Small intestine (tissue), 7 donors: ENCODE measurements at regions not wholly inside any gene's neighbourhood (a gene's known extent, or its start where the extent isn't known, plus 50 kb on each side); places are given as distances from the start of the nearest gene placed in this dataset.
"Not testable (repeated sequence)": the region's sequence is repeated elsewhere in the genome, so short reads cannot be mapped to it uniquely, and the experiment has no call there.

ENCODE experiments used
- DNase-seq, 2 donors: peaks; one replicate each; pipeline versions ENCODE4 v3.0.0 to v3.0.0-alpha.2; 2013
- FAIRE-seq: peaks from 2 replicates; lab custom pipeline; 2012; peaks lifted over from hg19 to GRCh38; lab: Jason Lieb, UNC
- H3K27ac ChIP-seq, 3 donors: one replicate each; pipeline ENCODE4 v1.5.1; 2013; ENCODE audit warnings: low read length in 2 of 3, mild to moderate bottlenecking in 2 of 3, control low read depth in 1 of 3, inconsistent platforms in 1 of 3, low read depth in 1 of 3, moderate library complexity in 1 of 3
- H3K27me3 ChIP-seq, 3 donors: one replicate each; pipeline ENCODE4 v1.6.1; 2013; ENCODE audit warnings: low read length in 3 of 3, inconsistent platforms in 1 of 3; ENCODE audit not compliant: control insufficient read depth in 3 of 3, insufficient read depth in 3 of 3
- H3K36me3 ChIP-seq, 3 donors: one replicate each; pipeline ENCODE4 v1.6.1; 2013; ENCODE audit warnings: low read length in 3 of 3, inconsistent platforms in 1 of 3, low read depth in 1 of 3, mild to moderate bottlenecking in 1 of 3, moderate library complexity in 1 of 3; ENCODE audit not compliant: control insufficient read depth in 3 of 3, insufficient read depth in 2 of 3
- H3K4me1 ChIP-seq, 3 donors: one replicate each; pipeline ENCODE4 v1.6.1; 2013; ENCODE audit warnings: low read length in 2 of 3, inconsistent platforms in 1 of 3, low read depth in 1 of 3, mild to moderate bottlenecking in 1 of 3, moderate library complexity in 1 of 3; ENCODE audit not compliant: control insufficient read depth in 3 of 3, insufficient read depth in 2 of 3
- H3K4me3 ChIP-seq, 3 donors: one replicate each; pipeline ENCODE4 v1.5.1; 2013; ENCODE audit warnings: low read length in 3 of 3, control low read depth in 1 of 3, inconsistent platforms in 1 of 3, low read depth in 1 of 3, mild to moderate bottlenecking in 1 of 3, moderate library complexity in 1 of 3
- H3K9me3 ChIP-seq, 2 donors: one replicate each; pipeline ENCODE4 v1.6.1; 2013; ENCODE audit warnings: low read depth in 1 of 2, low read length in 1 of 2; ENCODE audit not compliant: control insufficient read depth in 2 of 2, insufficient read depth in 1 of 2
- WGBS, 3 donors: extraction: QIAGEN DNeasy Blood & Tissue Kit; methylation state at CpG; one replicate each; pipeline ENCODE4 v1.1.7; 2013; 5-methylcytosine and 5-hydroxymethylcytosine counted together
- donor health status: healthy with polysubstance abuse.
- donor health status: control.
- donor health status: control.
- donor health status: Bipolar disorder and iron deficiency.
- donor health status: healthy.

DNA sequence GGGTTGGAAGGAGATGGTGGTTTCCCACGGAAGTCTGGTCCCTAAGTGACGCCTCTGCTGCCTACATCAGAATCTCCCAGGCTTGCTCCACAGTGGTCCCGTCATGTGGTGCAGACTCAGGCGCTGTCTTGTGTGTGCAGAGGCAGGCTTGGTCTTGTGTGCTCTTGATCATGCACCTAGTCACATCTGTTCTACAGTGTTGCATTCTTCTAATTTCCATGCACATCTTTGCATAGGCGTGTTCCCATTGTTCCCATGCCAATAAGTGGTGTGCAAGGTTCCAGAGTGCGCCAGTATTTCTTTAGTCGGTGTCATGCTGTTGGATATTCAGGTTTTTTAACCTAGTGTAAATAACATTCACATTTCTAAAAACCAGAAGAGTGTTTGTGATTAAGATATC lies 195.8 kb downstream of the LMLN start:
- not testable (repeated sequence) for DNase-seq, H3K27ac ChIP-seq, H3K4me3 ChIP-seq, FAIRE-seq, H3K4me1 ChIP-seq, H3K27me3 ChIP-seq, H3K9me3 ChIP-seq, H3K36me3 ChIP-seq
- 83 to 91% (median 85%) methylated on average over 1 to 4 of the region's 7 CpGs for WGBS, 3 donors

DNA sequence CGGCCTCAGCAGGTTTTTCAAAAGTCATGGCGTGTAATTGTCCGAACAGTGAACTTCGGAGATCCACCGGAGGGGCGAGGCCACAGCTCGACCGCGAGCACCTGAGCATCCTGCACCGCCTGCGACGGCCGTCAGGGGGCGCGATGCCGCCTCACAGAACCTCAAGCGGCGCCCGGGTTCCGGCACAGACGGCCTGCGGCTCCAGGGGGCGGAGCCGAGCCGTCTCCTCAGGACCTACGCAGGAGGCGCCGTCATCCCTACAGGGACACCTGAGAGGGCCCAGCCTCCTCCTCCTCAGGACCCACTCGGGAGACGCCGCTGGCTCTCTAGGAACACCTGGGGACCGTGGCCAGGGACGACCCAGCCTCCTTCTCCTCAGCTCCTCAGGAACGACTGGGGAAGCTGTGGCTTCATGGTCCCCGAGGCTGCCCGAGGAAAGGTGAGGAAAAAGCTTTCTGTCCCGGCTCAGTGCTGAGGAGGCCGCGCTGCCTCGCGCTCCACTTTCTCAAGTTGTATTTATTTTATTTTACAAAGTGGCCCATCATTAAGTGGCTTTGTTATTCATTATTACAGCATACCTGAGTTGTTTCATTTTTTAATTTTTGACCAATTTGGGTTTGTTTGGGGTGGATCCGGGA lies 197.3 kb downstream of the LMLN start:
- not testable (repeated sequence) for FAIRE-seq, H3K27me3 ChIP-seq, DNase-seq, H3K9me3 ChIP-seq, H3K36me3 ChIP-seq, H3K4me3 ChIP-seq, H3K27ac ChIP-seq, H3K4me1 ChIP-seq
- WGBS, 3 donors = 11 to 20% (median 18%) methylated on average over 6 to 9 of the region's 42 CpGs

DNA sequence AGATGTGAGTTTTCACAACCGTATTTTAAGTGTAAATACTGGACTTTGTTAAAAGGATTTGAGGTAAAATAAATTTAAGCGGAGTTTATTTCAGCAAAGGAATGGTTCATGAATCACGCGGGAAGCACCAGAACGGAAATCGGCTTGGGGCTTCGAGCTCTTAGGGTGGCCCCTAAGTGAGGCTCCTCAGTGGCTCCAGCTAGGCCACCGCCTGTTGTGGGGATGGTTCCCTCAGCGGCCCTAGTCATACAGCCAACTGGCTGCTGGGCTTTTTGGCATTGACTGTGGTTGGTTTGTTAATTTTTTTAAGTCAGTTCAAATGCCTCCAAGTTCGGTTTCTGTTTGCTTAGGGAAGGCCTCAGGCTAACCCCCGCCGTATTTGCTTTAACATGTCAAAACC lies 198.0 kb downstream of the LMLN start:
- DNase-seq, H3K36me3 ChIP-seq, H3K27me3 ChIP-seq, H3K4me3 ChIP-seq, FAIRE-seq, H3K27ac ChIP-seq, H3K4me1 ChIP-seq, H3K9me3 ChIP-seq: not testable (repeated sequence)
- WGBS, 3 donors = 37 to 68% (median 51%) methylated on average over 4 to 8 of the region's 12 CpGs

DNA sequence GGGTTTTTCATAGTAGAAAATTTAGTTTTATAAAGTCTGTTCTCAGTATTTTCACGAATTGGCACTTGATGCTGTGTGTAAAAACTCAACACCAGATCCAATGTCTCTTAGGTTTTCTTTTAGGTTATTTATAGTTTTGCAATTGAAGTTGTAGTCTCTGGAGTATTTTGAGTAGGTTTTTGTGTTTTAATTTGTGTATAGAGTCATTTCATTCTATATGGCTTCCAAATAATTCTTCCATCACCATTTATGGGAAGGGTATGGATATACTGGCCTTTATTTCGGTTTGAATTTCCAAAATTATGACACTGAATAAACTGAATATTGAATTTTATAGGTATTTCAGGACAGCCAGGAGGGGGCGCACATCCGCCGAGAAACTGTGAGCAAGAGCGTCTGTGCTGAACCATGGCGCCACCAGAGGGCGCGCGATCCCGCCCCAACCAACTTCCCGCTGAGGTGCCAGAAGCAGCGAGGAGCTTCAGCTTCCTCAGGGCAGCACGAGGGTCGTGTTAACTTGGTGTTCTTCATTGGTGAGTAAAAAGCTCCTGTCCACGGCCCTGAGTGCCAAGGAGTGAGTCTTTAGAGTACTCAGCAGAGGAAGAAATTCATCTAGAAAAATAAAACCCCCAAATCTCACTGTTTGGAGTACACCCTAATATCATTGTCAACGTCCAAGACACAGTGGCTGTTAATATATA lies 207.5 kb downstream of the LMLN start:
- not testable (repeated sequence) for H3K9me3 ChIP-seq, FAIRE-seq
- WGBS, 3 donors = 3 to 4% (median 4%) methylated on average over 11 to 14 of the region's 17 CpGs

DNA sequence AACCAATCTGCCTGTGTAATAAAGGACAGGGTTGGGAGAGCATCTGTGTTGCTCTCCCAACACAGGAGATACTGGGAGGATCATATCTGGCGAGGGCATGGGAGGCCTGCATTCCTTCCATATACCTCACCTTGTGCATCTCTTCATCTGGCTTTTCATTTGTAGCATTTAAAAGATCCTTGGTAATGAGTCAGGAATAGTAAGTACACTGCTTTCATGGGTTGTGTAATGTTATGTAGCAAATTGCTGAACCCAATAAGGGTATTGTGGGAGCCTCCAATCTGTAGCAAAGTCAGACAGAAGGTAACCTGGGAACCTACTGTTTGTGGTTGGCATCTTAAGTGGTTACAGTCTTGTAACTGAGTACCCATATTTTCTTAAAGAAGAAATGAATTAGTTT lies 210.8 kb downstream of the LMLN start:
- WGBS, 3 donors = 80 to 100% methylated on average over 1 of the region's 1 CpG; no CpG with 5 or more reads in 1 of the 3 donors
- not testable (repeated sequence) for H3K4me3 ChIP-seq, FAIRE-seq, H3K9me3 ChIP-seq, H3K4me1 ChIP-seq, DNase-seq, H3K27ac ChIP-seq, H3K36me3 ChIP-seq, H3K27me3 ChIP-seq

More for the DNA sequence above, 207.5 kb downstream of the LMLN start:
- H3K4me1 ChIP-seq, H3K27me3 ChIP-seq, H3K27ac ChIP-seq, H3K36me3 ChIP-seq, H3K4me3 ChIP-seq: not testable (repeated sequence)
- peak; percentile 10 to 48 for DNase-seq

DNA sequence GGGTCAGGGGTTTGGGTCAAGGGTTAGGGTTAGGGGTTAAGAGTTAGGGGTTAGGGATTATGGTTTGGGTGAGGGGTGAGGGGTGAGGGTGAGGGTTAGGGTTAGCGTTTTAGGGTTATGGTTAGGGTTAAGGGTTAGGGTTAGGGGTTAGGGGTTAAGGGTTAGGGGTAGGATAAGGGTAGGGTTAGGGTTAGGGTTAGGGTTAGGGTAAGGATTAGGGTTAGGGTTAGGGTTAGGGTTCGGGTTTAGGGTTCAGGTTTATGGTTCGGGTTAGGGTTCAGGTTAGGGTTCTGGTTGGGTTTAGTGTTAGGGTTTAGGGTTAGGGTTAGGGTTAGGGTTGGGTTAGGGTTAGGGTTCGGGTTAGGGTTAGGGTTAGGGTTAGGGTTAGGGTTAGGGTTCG lies 213.1 kb downstream of the LMLN start:
- not testable (repeated sequence) for H3K27me3 ChIP-seq, H3K4me3 ChIP-seq, DNase-seq, FAIRE-seq, H3K4me1 ChIP-seq, H3K27ac ChIP-seq, H3K9me3 ChIP-seq, H3K36me3 ChIP-seq
- 85 to 90% (median 87%) methylated on average over 5 of the region's 5 CpGs for WGBS, 3 donors

DNA sequence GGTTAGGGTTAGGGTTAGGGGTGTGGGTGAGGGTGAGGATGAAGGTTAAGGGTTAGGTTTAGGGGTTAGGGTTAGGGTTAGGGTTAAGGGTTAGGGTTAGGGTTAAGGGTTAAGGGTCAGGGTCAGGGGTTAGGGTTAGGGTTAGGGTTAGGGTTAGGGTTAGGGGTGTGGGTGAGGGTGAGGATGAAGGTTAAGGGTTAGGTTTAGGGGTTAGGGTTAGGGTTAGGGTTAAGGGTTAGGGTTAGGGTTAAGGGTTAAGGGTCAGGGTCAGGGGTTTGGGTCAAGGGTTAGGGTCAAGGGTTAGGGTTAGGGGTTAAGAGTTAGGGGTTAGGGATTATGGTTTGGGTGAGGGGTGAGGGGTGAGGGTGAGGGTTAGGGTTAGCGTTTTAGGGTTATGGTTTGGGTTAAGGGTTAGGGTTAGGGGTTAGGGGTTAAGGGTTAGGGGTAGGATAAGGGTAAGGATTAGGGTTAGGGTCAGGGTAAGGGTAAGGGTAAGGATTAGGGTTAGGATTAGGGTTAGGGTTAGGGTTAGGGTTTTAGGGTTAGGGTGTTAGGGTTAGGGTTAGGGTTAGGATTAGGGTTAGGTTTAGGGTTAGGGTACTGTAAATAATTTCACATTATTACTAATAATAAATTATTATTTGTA lies 214.0 kb downstream of the LMLN start:
- WGBS, 3 donors = 90 to 100% (median 93%) methylated on average over 1 of the region's 1 CpG
- not testable (repeated sequence) for H3K27ac ChIP-seq, FAIRE-seq, H3K9me3 ChIP-seq, H3K4me1 ChIP-seq, H3K4me3 ChIP-seq, H3K36me3 ChIP-seq, H3K27me3 ChIP-seq, DNase-seq
